NCI-H69 (cell line): ENCODE measurements at regions not wholly inside any gene's neighbourhood (a gene's known extent, or its start where the extent isn't known, plus 50 kb on each side); places are given as distances from the start of the nearest gene placed in this dataset.
"Not testable (repeated sequence)": the region's sequence is repeated elsewhere in the genome, so short reads cannot be mapped to it uniquely, and the experiment has no call there.

Experiments
- DNase-seq: peaks from one replicate; lab custom pipeline; 2025; lab: John Stamatoyannopoulos, UW

DNA sequence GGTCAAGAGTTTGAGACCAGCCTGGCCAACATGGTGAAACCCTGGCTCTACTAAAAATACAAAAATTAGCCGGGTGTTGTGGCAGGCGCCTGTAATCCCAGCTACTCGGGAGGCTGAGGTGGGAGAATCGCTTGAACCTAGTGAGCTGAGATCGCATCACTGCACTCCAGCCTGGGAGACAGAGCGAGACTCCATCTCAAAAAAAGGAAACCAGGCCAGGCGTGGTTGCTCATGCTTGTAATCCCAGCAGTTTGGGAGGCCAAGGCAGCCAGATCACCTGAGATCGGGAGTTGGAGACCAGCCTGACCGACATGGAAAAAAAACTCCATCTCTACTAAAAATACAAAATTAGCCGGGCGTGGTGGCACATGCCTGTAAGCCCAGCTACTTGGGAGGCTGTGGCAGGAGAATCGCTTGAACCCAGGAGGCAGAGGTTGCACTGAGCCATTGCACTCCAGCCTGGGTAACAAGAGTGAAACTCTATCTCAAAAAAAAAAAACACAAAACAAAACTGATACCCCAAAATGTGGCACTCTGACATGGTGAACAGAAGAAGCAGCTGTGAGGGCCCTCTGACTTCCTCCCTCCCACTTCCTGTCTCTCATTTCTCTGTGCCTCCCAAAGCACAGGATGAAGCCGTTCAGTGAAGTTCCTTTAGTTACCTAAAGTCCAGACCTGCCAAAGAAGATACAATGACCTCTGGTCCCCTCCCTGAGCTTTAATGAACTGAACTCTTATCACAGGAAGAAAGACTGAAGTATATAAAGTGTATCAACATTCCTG lies 93.2 kb upstream of the GRIN2A start:
- DNase-seq, result not testable (repeated sequence)

DNA sequence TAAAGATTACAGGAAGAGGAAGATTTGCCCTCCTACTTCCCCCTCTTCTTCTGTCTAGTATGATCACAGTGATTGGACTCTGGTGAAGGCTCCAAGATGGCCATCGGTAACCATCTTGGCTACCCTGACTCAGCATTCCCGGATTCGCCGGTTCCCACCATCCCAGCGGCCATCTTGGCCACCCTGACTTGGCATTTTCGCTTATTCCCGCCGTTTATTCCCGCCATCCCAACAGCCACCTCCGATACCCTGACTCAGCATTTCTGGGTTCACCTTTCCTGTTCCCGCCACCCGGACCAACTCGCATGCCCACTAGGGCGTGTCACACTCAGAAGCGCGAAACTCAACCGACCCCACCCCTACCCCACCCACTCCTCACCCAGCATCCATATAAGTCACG lies 95.4 kb upstream of the GRIN2A start:
- no peak for DNase-seq

DNA sequence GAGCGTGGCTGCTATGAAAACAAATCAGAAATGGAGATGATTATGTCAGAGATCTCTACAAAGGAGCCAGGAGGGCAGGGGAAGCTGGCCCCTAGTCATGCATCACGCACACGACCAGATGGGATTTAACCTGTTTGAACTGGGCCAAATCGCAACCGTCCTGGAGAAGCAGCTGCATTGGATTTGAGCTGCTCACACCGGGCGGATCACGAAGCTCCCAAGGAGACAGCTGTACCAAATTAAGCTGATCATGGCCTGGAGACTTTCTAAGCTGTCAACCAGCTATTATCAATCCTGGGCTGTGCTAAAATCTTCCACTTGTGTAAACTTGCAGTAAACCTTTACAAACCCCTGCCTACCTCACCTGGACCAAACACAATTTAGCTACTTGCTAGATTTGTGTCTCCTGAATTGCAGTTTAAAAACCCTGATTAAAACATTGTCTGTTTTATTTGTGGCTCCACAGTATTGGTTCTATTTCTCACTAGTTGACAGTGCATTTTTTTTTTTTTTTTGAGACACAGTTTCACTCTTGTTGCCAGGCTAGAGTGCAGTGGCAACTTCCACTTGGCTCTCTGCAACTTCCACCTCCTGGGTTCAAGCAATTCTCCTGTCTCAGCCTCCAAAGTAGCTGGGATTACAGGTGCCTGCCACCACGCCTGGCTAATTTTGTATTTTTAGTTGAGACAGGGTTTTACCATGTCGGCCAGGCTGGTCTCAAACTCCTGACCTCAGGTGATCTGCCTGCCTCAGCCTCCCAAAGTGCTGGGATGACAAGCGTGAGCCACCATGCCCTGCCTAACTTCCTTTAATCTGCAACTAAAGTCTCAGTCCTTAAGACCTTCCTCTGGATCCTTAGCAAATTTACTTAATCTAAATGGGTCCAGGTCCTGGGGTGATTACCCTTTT lies 98.3 kb upstream of the GRIN2A start:
- no peak for DNase-seq

DNA sequence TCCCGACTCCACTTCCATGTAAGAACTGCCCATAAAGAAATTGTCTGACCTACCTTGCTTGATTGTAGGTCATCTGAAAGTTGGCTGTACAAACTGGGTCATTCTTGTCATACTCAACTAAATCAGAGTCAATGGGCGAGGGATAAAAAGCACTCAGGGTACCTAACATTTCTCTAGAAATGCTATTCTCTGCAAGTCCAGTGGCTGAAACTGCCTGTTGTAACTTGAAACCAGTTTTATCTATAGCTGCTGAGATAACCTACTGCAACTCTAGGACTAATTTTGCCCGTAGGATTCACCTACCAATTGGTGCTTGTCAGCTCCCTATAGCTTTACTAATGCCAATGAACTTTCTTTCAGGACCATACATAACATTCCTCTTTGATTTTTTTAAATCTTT lies 100.1 kb upstream of the GRIN2A start:
- no peak for DNase-seq

DNA sequence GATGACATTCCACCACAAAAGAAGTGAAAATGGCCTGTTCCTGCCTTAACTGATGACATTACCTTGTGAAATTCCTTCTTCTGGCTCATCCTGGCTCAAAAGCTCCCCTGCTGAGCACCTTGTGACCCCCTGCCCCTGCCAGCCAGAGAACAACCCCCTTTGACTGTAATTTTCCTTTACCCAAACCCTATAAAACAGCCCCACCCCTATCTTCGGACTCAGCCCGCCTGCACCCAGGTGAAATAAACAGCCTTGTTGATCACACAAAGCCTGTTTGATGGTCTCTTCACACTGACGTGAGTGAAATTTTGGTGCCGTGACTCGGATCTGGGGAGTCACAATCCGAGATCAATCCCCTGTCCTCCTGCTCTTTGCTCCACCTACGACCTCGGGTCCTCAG lies 101.0 kb upstream of the GRIN2A start:
- not testable (repeated sequence) for DNase-seq

DNA sequence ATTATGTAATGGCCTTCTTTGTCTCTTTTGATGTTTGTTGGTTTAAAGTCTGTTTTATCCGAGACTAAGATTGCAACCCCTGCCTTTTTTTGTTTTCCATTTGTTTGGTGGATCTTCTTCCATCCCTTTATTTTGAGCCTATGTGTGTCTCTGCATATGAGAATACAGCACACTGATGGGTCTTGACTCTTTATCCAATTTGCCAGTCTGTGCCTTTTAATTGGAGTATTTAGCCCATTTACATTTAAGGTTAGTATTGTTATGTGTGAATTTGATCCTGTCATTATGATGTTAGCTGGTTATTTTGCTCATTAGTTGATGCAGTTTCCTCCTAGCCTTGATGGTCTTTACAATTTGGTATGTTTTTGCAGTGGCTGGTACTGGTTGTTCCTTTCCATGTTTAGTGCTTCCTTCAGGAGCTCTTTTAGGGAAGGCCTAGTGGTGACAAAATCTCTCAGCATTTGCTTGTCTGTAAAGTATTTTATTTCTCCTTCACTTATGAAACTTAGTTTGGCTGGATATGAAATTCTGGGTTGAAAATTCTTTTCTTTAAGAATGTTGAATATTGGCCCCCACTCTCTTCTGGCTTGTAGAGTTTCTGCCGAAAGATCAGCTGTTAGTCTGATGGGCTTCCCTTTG lies 95.3 kb upstream of the ATF7IP2 start:
- DNase-seq, result not testable (repeated sequence)

DNA sequence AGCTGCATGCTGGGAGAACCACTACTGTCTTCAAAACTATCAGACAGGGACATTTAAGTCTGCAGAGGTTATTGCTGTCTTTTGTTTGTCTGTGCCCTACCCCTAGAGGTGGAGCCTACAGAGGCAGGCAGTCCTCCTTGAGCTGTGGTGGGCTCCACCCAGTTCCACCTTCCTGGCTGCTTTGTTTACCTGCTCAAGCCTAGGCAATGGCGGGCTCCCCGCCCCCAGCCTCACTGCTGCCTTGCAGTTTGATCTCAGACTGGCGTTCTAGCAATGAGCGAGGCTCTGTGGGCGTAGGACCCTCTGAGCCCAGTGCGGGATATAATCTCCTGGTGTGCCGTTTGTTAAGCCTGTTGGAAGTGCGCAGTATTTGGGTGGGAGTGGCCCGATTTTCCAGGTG lies 93.7 kb upstream of the ATF7IP2 start:
- DNase-seq, result not testable (repeated sequence)

DNA sequence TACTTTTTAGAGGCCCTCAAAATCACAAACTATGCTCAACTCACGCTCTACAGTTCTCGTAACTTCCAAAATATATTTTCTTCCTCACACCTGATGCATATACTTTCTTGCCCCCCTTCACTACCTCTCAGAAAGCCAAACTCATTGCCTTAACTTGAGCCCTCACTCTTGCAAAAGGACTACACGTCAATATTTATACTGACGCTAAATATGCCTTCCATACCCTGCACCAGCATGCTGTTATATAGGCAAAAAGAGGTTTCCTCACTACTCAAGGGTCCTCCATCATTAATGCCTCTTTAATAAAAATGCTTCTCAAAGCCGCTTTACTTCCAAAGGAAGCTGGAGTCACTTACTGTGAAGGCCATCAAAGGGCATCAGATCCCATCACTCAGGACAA lies 92.9 kb upstream of the ATF7IP2 start:
- DNase-seq, result not testable (repeated sequence)

DNA sequence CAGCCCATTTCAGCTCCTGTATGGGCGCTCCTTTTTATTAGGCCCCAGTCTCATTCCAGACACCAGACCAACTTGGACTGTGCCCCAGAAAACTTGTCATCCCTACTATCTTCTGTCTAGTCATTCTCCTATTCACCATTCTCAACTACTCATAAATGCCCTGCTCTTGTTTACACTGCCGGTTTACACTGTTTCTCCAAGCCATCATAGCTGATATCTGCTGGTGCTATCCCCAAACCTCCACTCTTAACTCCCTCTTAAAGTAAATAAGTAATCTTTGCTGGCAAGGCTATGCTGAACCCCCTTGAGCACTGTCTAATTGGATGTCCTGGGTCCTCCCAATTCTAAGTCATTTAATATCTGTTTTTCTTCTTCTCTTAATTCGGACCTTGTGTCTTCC lies 91.7 kb upstream of the ATF7IP2 start:
- not testable (repeated sequence) for DNase-seq

DNA sequence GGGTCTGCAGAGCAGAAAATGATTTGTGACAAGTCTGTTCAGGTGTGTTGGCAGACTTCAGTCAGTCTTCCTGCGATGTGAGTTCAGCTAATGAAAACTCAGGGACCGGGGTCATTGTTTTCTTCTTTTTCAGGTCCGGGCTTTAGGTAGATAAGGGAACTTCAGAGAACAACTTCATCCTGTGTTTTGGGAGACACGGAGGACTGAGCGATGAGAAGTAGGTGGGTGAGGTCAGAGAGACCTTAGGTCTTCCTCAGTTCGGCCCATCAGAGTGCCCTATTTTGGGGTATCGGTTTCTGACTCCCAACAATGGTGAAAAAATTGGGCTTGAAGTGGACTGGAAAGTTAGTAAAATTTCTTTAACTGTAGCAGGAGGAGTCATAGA lies 88.9 kb upstream of the ATF7IP2 start:
- no peak for DNase-seq

DNA sequence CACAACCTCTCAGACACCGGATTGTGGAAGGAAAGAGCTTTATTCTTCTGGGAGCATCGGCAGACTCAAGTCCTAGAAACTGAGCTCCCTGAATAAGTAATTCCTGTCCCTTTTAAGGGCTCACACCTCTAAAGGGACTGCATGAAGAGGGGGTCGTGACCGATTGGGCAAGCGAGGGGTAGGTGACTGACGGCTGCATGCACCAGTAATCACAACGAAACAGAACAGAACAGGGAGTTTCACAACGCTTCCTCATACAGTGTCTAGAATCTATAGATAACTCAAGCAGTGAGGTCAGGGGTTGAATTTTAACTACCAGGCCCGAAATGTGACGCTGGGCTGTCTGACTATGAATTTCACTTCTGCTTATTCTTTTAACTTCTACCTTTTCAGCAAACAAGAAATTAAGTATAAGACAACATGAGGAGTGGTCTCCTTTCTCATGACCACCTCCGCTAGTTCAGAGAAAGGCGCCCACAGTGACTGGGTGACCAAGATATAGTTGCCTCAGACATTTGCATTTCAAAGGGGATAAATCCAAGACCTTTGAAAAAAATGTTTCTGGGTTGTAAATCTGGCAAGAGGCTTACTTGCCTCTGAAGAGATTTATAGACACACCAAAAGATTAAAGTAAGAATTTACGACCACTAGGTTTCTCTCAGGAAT lies 88.4 kb upstream of the ATF7IP2 start:
- DNase-seq, result no peak

DNA sequence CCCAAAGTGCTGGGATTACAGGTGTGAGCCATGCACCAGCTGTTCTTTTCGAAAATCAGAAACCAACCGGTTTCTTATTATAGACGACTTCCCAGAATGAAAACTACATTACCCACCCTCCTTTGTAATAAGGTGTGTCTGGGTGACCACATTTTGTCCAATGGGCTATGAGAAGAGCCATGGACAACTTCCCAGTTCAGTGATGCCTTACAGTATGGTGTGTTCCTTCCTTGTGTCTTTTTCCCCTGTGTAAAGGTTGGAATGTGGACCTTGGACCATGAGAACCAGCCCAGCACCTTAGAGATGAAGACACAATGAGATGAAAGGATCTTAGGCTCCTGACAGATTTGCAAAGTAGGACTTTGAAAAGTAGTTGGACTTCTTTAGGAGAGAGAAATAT lies 85.0 kb upstream of the ATF7IP2 start:
- DNase-seq, result no peak

DNA sequence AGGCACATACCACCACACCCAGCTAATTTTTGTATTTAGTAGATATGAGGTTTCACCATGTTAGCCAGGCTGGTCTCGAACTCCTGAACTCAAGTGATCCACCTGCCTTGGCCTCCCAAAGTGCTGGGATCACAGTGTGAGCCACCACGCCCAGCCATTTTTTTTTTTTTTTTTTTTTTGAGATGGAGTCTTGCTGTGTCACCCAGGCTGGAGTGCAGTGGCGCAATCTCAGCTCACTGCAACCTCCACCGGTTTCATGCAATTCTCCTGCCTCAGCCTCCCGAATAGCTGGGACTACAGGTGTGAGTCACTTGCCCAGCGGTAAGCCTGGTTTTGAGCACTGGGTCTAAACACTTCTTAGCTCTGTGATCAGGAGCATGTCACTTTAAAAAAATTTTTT lies 84.3 kb upstream of the ATF7IP2 start:
- DNase-seq, result not testable (repeated sequence)

DNA sequence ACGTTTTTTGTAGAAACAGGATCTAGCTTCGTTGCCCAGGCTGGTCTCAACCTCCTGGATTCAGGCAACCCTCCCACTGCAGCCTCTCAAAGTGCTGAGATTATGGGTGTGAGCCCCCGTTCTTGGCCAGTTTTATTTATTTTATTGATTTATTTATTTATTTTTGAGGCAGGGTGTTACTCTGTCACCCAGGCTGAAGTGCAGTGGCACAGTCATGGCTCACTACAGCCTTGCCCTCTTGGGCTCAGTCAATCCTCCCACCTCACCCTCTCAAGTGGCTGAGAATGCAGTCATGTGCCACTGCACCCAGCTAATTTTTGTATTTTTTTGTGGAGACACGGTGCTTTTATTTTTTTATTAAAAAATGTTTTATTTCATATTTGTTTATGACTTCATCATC lies 79.9 kb upstream of the ATF7IP2 start:
- DNase-seq, result no peak

DNA sequence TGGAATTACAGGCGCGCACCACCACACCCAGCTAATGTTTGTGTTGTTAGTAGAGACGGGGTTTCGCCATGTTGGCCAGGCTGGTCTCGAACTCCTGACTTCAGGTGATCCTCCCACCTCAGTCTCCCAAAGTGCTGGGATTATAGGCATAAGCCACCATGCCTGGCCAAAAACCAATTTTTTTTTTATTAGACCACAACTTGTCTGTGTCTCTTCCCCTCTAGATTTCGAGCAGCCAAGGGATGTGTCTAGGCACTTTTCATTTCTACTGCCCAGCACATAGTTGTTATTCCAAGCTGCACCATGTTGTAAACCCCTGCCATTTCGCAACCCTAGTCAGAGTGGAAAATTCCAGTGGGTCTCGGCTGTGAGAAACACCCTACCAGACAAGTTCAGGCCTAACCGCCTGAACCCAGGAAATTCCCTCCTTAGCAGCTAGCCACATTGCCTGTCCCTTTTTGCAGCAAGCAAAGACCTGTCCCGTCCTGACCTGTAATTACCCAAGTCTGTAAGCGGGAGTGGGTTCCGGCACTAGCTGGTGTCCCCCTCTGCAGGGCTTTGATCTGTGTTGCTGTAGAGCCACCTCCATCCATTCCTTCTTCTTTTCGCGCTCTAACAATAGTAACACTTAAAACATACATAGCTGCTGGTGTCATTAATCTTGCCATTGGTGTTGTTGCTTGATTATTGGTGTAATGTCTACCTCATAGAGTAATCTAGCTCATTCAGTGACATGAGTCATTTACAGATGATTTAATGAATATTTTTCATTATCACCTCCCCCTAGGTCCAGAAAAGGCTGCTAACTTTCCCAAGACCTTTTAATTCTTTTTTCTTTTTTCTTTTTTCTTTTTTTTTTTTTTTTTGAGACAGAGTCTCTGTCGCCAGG lies 77.3 kb upstream of the ATF7IP2 start:
- DNase-seq, result no peak

DNA sequence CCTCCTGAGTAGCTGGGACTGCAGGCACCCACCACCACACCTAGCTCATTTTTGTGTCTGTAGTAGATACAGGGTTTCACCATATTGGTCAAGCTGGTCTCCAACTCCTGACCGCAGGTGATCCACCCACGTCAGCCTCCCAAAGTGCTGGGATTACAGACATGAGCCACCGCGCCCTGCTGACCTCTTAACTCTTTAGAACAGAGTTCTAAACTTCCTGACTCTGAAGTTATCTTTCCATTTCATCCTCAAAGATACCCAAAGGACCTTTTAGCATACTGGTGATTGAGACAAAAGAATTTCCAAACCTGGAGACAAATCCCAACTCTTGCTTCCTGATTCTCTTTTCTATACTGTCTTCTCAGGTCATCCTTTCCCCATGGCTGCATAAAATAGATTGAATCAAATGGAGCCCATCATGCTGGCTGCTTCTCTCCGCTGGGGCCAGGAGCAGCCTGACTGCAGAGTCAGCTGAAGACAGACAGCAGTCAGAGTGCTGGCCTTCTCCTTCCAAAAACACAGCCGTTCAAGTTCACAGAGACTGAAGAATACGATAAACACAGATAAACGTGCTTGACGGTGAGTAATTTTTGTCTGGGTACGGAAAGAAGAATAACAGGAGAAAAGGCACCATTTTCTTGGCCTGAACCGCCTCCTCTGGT lies 76.5 kb upstream of the ATF7IP2 start:
- DNase-seq, result no peak

DNA sequence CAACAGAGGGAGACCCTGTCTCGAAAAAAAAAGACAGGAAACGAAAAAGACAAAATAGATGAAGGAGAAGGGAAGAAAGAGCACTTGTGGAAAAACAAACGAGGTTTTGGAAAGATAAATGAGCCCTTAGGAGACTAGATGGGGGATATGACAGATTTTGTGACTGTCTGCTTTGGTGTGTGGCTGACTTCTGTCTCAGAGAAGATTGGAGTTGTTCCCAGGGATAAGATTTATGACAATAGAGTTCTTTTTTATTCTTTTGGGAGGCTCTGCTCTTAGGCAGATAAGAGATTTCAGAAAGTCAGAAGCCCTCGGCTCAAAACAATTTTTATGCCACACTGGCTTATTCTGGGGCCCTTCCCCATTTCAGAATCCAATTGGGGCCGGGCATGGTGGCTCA lies 73.9 kb upstream of the ATF7IP2 start:
- no peak for DNase-seq

DNA sequence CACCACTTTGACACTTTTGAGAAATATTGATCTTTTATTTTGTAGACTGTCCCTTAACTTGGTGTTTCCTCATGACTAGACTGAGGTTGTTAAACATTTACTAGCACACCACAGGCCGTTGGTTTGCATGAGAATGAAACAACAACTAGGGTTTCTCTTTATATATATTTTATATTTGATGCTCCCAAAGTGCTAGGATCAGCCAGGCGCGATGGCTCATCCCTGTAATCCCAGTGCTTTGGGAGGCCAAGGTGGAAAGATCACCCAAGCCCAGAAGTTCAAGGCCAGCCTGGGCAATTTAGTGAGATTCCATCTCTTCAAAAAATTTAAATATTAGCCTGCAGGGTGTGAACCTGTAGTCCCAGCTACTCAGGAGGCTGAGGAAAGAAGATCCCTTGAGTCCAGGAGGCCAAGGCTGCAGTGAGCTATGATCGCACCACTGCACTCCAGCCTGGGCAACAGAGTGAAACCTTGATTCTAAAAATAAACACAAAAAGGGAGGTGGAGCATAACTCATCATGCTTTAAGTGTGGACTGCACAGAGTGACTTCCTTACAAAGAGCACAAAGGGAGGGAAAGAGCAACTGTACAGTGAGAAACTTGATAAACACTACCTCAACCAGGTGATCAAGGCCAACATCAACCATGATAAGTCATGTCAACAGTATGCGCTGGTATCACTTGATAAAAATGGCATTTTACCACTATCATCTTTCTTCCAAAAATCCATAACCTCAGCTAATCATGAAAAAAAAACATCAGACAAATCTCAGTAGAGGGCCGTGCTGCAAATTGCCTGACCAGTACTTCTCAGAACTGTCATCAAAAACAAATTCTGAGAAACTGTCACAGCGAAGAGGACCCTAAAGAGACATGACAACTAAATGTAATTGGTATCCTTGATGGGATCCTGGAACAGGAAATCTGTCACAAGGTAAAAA lies 72.8 kb upstream of the ATF7IP2 start:
- no peak for DNase-seq

DNA sequence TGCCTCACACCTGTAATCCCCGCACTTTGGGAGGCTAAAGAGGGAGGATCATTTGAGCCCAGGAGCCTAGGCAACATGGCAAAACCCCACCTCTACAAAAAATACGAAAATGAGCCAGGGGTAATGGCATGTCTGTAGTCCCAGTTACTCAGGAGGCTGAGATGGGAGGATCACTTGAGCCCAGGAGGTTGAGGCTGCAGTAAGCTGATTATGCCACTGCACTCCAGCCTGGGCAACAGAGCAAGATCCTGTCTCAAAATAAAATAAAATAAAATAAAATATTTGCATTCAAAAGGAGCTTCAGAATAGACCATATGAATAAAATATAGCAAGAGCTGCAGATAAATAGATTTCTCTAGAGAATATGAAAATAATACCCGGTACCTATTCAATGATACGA lies 71.5 kb upstream of the ATF7IP2 start:
- no peak for DNase-seq

DNA sequence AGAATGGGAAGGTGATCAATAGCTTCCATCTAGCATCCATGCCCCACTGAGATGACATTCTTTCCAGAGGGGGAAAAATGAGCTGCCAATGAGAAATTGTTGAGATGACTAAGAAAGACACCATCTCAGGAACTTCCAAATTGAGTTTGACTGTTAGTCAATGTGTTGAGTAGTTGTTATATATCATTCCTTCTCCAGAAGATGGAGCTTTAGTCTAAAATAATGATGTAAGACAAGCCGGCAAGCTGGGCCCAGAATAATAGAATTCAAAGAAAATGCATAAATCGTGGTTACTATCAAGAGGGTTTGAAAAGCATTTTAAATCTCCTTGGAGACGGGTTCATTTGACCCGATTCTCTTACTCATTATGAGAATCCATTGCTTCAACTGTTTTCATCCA lies 71.0 kb upstream of the ATF7IP2 start:
- DNase-seq, result no peak
